T-helper 1 cell treated with Interleukin-12 subunit alpha and Interleukin-12 subunit beta and Interleukin-4 antibody, amounts not matched to agents 30 μg/mL and 1 μg/mL, for 36 hours (primary cell): ENCODE measurements at regions not wholly inside any gene's neighbourhood (a gene's known extent, or its start where the extent isn't known, plus 50 kb on each side); places are given as distances from the start of the nearest gene placed in this dataset.

Experiments
- H3K27ac Mint-ChIP-seq: one replicate; pipeline ENCODE4 v1.8.0; 2021; ENCODE audit warnings: mild to moderate bottlenecking, mixed read lengths
- H3K27me3 Mint-ChIP-seq: one replicate; pipeline ENCODE4 v1.8.0; 2021; ENCODE audit warnings: low read depth, mixed read lengths
- H3K36me3 Mint-ChIP-seq: one replicate; pipeline ENCODE4 v1.8.0; 2021; ENCODE audit warnings: low read depth, mixed read lengths
- H3K4me1 Mint-ChIP-seq: one replicate; pipeline ENCODE4 v1.8.0; 2021; ENCODE audit warnings: low read depth, mixed read lengths
- H3K4me3 Mint-ChIP-seq: one replicate; pipeline ENCODE4 v1.8.0; 2021; ENCODE audit warnings: mild to moderate bottlenecking, moderate library complexity, mixed read lengths
- H3K9me3 Mint-ChIP-seq: one replicate; pipeline ENCODE4 v1.8.0; 2021; ENCODE audit warnings: mixed read lengths

DNA sequence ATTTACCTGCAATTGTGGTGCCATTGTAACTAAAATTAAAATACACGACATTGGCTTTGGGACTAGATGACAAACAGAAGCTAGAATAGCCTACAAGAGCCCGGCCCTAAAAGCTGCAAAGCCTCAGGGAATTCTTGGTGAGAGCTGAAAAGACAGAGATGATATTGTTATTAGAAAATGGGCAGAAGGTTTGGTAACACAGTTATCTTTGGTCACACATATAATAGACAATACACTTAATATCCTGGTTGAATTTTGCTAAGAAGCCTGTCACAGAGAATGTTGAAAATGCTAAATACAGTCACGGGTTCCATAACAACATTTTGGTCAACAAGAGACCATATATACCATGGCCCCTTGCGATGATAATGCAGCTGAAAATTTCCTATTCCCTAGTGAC, 157.3 kb upstream of the CDH19 start:
- Mint-ChIP-seq H3K4me1 (no peaks in the 10 kb centered on the region), H3K36me3 (no peaks in the 10 kb centered on the region), H3K27me3 (no peaks in the 10 kb centered on the region), H3K9me3 (no peaks in the 10 kb centered on the region), H3K27ac (no peak overlapping the region), H3K4me3 (no peak overlapping the region)

DNA sequence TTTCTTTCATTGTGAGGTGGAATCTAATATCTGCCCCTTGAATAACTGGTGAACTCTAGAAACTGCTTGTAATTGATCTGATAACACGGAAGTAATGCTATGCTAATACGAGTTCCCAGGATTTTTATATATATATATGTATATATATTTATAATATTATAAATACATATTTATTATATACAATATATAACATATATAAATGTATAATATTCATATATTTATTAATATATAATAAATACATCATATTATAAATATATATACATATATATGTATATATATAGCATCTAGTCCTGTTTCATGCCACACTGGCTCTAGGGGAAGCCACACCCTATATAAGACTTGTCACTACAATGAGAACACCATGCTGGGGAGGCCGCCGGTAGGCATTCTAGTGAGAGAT, 156.7 kb upstream of the CDH19 start:
- H3K9me3 Mint-ChIP-seq, result no peaks in the 10 kb centered on the region
- no peak overlapping the region for H3K27ac Mint-ChIP-seq
- no peaks in the 10 kb centered on the region for H3K27me3 Mint-ChIP-seq
- H3K36me3 Mint-ChIP-seq, result no peaks in the 10 kb centered on the region
- H3K4me1 Mint-ChIP-seq, result no peaks in the 10 kb centered on the region
- H3K4me3 Mint-ChIP-seq, result no peak overlapping the region

DNA sequence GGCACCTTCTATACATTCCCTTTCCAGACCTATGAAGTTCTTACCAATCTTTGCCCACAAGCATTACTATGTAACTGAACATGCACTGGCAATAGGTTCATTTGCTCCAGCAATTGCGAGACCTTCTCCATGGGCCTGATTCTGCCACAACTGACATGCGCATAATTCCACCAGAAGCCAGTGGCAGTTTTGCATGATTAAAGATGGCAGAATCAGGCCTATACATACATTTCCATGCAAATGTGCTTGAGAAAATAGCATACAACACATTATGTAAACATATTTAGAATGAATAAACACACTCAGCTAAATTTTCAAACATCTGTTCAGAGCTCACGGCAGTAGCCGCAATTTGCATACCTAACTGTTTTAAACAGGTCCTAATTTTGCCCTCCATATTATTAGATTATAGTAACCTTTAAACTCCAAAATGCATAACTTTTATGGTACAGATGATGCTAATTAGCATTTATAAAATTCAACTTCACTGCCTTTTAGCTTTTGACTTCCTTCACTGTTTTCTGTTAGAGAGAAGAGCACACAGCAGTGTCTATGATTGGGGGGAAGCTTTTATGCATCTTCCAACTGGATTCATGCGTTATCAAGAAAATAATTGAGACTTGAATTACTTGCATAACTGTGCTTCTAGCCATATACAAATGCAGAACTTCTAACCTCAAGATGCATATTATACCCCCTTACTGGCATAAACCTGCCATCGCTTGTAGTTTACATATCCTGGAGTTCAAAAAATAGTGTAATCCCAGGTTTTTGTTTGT, 155.3 kb upstream of the CDH19 start:
- Mint-ChIP-seq H3K36me3 (no peaks in the 10 kb centered on the region), H3K4me1 (no peaks in the 10 kb centered on the region), H3K9me3 (no peaks in the 10 kb centered on the region), H3K4me3 (no peak overlapping the region), H3K27ac (no peak overlapping the region), H3K27me3 (no peaks in the 10 kb centered on the region)

DNA sequence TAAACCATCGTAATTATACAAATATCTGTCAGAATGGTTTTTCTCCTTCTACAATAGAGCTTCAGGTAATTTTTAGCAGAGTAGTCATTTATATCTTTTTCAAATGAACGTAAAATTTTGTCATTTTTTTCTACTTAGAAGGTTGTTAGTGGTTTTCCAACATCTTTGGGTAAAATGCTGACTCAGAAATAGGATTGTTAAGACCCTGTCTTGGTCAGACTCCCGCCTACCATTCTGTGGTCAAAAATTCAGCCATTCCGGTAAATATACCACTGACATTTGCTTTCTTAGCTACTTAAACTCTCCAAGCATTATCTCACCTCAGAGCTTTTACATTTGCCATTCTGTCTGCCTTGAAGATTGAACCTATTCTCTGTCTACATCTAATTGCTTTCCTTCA, 154.1 kb upstream of the CDH19 start:
- Mint-ChIP-seq H3K9me3 (no peaks in the 10 kb centered on the region), H3K27me3 (no peaks in the 10 kb centered on the region), H3K4me3 (no peak overlapping the region), H3K36me3 (no peaks in the 10 kb centered on the region), H3K4me1 (no peaks in the 10 kb centered on the region), H3K27ac (no peak overlapping the region)

DNA sequence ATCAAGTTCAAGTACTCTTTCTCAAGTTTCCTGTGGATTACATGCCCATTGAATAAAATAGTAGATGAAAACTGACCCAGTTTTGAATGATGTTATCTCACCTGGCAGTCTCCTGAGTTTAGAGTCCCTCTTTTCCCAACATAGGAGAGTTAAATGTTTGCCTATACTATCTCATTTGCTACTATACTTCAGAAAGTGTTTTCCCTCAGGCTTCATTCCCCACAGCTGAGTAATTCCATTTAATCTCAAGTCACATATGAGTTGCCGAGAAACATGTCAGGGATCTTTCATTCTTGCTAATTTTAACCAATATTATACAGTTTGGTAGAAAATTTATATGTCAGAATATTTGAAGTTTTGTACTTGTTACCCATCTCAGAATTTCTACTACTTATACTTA, 150.4 kb upstream of the CDH19 start:
- H3K27me3 Mint-ChIP-seq, result no peaks in the 10 kb centered on the region
- no peak overlapping the region for H3K27ac Mint-ChIP-seq
- no peak overlapping the region for H3K4me3 Mint-ChIP-seq
- H3K9me3 Mint-ChIP-seq, result no peaks in the 10 kb centered on the region
- no peaks in the 10 kb centered on the region for H3K36me3 Mint-ChIP-seq
- no peaks in the 10 kb centered on the region for H3K4me1 Mint-ChIP-seq

DNA sequence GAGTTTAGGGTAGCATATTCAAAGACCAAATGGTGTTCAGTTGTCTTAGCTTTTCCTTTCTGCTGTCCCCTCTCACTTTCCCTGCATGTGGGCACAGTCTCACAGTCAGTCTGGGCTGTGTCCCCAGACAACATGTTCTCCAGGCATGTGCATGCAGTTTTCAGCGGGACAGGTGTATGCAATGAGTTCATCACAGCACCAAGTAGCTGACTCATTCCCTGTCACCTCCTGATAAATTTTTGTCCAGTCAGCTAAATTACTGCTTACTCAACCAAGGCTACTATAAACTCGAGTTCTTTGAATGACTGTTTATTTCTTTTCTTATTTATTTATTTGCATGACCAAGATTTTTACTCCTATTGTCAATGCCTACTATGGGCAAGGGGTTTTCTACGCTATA, 148.8 kb upstream of the CDH19 start:
- no peak overlapping the region for H3K4me3 Mint-ChIP-seq
- no peak overlapping the region for H3K27ac Mint-ChIP-seq
- no peaks in the 10 kb centered on the region for H3K36me3 Mint-ChIP-seq
- H3K9me3 Mint-ChIP-seq, result no peaks in the 10 kb centered on the region
- no peaks in the 10 kb centered on the region for H3K27me3 Mint-ChIP-seq
- H3K4me1 Mint-ChIP-seq, result no peaks in the 10 kb centered on the region

DNA sequence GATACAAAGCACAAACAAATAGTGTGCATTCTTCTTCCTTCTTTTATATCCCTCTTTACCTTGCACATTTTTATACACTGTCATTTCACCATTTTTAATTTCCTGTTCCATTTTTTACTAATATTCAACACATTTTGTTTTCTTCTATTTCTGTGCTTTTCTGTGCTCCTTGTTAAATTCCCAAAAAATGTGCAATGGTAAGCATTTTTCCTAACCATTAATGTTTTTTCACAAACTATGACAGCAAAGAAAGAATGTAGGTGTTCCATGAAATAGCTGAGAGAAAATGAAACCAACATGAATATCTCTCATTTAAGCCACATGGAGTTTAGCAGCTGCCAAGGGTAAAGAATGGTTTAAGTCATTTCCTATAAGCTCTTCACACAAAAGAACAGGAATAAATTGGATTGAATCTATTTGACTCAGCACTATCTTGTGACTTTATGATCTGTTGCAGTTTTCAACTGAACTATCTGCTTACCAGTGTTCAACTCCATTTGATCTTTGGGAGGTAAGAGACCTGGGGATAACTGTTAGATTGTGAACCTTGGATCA, 145.7 kb upstream of the CDH19 start:
- Mint-ChIP-seq H3K27ac (no peak overlapping the region), H3K9me3 (no peaks in the 10 kb centered on the region)

DNA sequence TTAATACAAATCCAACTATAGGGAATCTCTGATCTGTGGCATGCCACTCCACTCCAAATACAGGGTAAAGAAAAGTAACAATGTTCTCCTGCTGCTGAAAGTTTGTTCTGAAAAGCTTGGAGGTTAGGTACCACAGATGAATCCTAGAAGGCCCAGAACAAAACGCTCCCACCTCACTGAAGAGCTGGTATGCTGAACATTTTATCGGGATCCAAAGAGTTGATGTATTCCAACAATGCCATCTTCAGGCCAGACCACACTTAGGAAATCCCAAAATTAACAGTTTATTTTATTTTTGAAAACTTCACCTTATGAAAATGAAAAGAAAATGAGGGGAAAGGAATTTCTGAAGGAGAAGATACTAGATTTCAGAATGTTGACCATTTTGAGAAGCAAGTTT, 145.1 kb upstream of the CDH19 start:
- H3K36me3 Mint-ChIP-seq, result no peaks in the 10 kb centered on the region
- no peaks in the 10 kb centered on the region for H3K9me3 Mint-ChIP-seq
- H3K4me3 Mint-ChIP-seq, result no peak overlapping the region
- no peak overlapping the region for H3K27ac Mint-ChIP-seq
- H3K4me1 Mint-ChIP-seq, result no peaks in the 10 kb centered on the region
- no peaks in the 10 kb centered on the region for H3K27me3 Mint-ChIP-seq

More for the DNA sequence above, 145.7 kb upstream of the CDH19 start:
- no peaks in the 10 kb centered on the region for H3K4me1 Mint-ChIP-seq
- no peaks in the 10 kb centered on the region for H3K27me3 Mint-ChIP-seq
- H3K4me3 Mint-ChIP-seq, result no peak overlapping the region
- no peaks in the 10 kb centered on the region for H3K36me3 Mint-ChIP-seq

DNA sequence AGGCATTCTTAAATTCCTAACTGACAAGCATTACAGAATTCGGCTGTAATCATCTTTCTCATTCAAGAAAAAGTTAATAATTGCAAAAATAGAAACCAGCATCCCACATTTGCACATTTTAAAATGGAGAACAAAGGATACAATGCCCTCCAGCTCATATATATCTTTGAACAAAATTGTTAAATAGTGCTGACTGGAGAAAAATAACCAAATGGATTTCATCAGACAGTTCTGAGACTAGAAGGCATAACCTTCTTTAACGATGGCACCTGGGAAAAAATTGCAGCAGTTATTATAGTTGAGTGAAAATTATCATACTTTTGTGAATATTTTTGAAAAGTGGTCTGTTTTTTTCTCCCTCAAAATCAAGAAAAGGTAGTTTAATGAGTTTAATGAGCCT, 138.9 kb upstream of the CDH19 start:
- Mint-ChIP-seq H3K4me3 (no peak overlapping the region), H3K36me3 (no peaks in the 10 kb centered on the region), H3K9me3 (no peaks in the 10 kb centered on the region), H3K4me1 (no peaks in the 10 kb centered on the region), H3K27me3 (no peaks in the 10 kb centered on the region), H3K27ac (no peak overlapping the region)

DNA sequence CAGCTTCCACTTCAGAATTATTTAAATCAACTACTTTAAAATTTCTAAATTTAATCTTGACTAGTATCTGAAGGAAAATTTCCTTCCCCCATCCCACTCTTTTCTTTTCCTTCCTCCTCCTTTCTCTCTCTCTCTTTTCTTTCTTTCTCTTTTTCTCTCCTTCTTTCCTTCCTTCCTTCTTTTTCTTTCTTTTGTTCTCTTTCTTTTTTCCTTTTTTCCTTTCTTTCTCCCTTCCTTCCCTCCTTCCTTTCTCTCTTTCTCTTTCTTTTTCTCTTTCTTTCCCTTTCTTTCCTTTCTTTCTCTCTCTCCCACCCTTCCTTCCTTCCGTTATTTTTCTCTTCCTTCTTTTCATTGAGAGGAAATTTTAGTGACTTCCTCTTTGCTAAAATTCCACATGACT, 132.0 kb upstream of the CDH19 start:
- no peak overlapping the region for H3K4me3 Mint-ChIP-seq
- peaks cover 4% of the 10 kb centered on the region for H3K9me3 Mint-ChIP-seq
- H3K27ac Mint-ChIP-seq, result no peak overlapping the region
- no peaks in the 10 kb centered on the region for H3K4me1 Mint-ChIP-seq
- no peaks in the 10 kb centered on the region for H3K36me3 Mint-ChIP-seq
- no peaks in the 10 kb centered on the region for H3K27me3 Mint-ChIP-seq

DNA sequence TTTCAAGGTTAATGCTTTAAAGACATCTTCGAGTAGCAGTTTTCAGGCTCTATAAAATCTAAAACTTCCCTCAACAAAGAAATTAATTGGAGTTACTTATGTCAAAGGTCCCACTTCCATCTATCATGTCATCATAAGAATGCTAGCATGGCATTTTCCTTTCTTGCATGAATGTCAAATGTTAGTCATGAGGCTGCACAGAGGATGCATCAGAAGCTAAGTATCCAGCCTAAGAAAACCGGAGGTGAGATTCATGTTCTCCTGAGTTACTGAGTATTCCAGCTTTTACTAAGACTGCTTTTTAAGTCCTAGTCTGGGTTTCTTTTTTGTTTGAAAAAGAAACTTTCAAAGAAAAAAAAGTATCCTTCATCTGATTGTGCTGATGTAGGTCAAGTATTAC, 130.6 kb upstream of the CDH19 start:
- no peak overlapping the region for H3K4me3 Mint-ChIP-seq
- peaks cover 4% of the 10 kb centered on the region for H3K9me3 Mint-ChIP-seq
- no peaks in the 10 kb centered on the region for H3K4me1 Mint-ChIP-seq
- H3K36me3 Mint-ChIP-seq, result no peaks in the 10 kb centered on the region
- H3K27ac Mint-ChIP-seq, result no peak overlapping the region
- no peaks in the 10 kb centered on the region for H3K27me3 Mint-ChIP-seq

DNA sequence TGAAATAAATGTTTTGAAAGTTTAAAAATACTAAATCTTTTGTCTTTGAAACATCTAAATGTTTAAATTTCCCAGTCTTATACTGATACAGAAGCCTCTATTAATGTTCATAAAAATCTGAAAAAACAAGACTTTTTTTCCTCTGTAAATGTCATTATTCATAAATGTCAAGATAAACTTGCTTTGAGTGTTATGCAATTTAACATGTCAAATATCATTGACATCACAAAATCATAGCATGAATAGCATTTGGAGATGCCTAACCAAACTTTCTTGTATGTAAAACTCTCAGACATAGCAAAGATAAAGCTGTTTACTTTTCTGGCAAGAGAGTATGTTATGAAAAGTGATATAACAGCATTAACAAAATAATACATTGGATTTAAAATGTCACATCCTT, 128.0 kb upstream of the CDH19 start:
- Mint-ChIP-seq H3K4me3 (no peak overlapping the region), H3K9me3 (peaks cover 4% of the 10 kb centered on the region), H3K27ac (no peak overlapping the region), H3K27me3 (no peaks in the 10 kb centered on the region), H3K36me3 (no peaks in the 10 kb centered on the region), H3K4me1 (no peaks in the 10 kb centered on the region)

DNA sequence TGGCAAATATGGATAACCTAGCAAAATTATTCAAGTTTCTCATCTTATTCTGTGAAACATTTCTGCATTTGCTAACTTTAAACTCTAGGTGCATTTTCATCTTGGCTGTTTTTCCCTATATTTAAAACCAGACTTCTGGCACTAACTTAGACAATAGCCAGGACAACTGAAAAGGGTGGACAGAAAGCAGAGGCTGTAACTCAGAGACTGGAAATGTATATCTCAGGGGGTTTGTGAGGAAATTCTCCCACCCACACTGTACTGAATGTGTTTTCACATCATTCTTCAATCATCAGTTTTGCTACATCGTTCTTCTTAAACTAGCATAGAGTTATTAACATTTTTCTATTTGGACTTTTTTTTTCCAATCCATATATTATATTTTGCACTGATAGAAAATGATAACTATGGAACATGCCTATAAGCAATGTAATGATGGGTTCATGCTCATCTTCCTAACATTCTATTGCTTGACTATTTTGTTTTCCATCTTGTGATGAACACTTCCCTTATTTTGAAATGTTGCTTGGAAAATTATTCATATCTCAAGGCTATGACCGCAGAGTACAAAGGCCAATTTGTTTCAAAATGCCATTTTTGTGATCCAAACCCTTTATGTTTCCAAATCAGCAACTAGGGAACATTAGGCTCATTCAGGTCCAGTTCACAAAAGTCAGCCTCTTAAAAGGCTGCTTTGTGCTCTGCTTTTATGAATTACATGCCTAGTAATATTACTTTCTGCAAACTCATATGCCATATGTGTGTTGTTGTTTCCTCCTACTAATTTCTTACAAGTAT, 125.8 kb upstream of the CDH19 start:
- Mint-ChIP-seq H3K36me3 (no peaks in the 10 kb centered on the region), H3K27ac (no peak overlapping the region), H3K4me3 (no peak overlapping the region), H3K27me3 (no peaks in the 10 kb centered on the region), H3K4me1 (no peaks in the 10 kb centered on the region), H3K9me3 (no peaks in the 10 kb centered on the region)

DNA sequence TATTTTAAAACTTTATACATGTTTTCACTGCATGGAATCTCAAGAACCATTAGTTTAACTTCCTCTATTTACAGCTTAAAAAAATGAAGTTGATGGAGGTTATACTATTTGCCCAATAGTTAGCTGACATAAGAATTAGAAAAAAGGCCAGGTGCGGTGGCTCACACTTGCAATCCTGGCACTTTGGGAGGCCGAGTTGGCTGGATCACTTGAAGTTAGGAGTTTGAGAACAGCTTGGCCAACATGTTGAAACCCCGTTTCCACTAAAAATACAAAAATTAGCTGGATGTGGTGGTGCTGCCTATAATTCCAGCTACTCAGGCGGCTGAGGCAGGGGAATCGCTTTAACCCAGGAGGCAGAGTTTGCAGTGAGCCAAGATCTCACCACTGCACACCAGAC, 125.1 kb upstream of the CDH19 start:
- Mint-ChIP-seq H3K36me3 (no peaks in the 10 kb centered on the region), H3K4me3 (no peak overlapping the region), H3K9me3 (no peaks in the 10 kb centered on the region), H3K27me3 (no peaks in the 10 kb centered on the region), H3K4me1 (no peaks in the 10 kb centered on the region), H3K27ac (no peak overlapping the region)

DNA sequence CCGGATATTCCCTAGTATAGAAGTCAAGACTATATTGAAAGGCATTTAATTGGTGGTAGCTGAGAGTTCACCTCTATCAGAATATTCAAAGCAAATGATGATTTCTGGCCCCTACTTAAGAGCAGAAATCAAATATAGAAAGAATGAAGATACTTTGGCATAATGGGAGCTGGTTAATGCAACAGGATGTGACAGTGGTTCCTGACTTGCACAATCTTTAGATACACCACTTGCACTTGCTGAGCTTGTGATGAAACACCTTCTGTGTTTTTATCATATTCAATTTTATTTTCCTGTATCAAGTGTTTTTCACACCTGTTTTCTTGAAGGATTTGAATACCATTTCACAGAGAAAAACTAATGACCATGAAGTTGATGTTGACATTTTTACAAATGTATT, 124.1 kb upstream of the CDH19 start:
- H3K4me1 Mint-ChIP-seq, result no peaks in the 10 kb centered on the region
- no peak overlapping the region for H3K27ac Mint-ChIP-seq
- H3K9me3 Mint-ChIP-seq, result no peaks in the 10 kb centered on the region
- no peaks in the 10 kb centered on the region for H3K27me3 Mint-ChIP-seq
- H3K36me3 Mint-ChIP-seq, result no peaks in the 10 kb centered on the region
- no peak overlapping the region for H3K4me3 Mint-ChIP-seq
